Stimulated activated CD4-positive, alpha-beta T cell treated with anti-CD3 and anti-CD28 coated beads, Interleukin-2, amount 100 ng/mL, for 4 hours (primary cell): ENCODE measurements at regions not wholly inside any gene's neighbourhood (a gene's known extent, or its start where the extent isn't known, plus 50 kb on each side); places are given as distances from the start of the nearest gene placed in this dataset.

ENCODE experiments used
- DNase-seq: peaks from one replicate; pipeline ENCODE4 v3.0.0-alpha.2; 2020; ENCODE audit warnings: low read depth

GRCh38 chr2:71277536-71278103, 50.7 kb upstream of the PAIP2B start:
- DNase-seq = no peak

- no peak for DNase-seq
These were observed 50.2 kb upstream of the PAIP2B start for GRCh38 chr2:71277147-71277475.

GRCh38 chr2:71276311-71277146, 49.6 kb upstream of the PAIP2B start:
- peak; percentile 82 for DNase-seq
